ENCODE measurements at regions not wholly inside any gene's neighbourhood (a gene's known extent, or its start where the extent isn't known, plus 50 kb on each side); places are given as distances from the start of the nearest gene placed in this dataset.

DNA sequence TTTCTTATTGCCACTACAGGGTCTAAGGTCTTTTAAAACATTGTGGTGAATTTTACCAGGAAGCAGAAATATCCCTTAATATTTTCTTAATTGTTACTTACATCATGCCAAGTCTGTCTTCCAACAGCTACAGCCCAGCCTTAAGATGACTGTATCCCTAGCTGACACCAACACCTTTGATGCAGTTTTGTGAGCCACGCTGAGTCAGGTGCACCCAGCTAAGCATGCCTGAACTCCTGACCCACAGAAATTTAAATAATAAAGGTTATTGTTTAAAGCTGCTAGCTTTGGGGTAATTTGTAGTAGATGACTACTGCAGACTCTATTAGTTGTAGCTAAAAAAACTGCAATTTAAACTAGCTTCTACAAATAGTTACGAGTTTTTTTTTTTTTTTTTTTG is 1757.9 kb upstream of the LRRTM1 start:
- TF ChIP-seq, protein P1, sequence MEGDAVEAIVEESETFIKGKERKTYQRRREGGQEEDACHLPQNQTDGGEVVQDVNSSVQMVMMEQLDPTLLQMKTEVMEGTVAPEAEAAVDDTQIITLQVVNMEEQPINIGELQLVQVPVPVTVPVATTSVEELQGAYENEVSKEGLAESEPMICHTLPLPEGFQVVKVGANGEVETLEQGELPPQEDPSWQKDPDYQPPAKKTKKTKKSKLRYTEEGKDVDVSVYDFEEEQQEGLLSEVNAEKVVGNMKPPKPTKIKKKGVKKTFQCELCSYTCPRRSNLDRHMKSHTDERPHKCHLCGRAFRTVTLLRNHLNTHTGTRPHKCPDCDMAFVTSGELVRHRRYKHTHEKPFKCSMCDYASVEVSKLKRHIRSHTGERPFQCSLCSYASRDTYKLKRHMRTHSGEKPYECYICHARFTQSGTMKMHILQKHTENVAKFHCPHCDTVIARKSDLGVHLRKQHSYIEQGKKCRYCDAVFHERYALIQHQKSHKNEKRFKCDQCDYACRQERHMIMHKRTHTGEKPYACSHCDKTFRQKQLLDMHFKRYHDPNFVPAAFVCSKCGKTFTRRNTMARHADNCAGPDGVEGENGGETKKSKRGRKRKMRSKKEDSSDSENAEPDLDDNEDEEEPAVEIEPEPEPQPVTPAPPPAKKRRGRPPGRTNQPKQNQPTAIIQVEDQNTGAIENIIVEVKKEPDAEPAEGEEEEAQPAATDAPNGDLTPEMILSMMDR (IDR thresholded peaks at IDR 0.05; ENCODE audit: insufficient read depth, low read length, poor library complexity, severe bottlenecking), result no peak
- no peak for TF ChIP-seq EZH2phosphoT487 (conservative IDR thresholded peaks at IDR 0.05; ENCODE audit: low read length)

Data from SU-DHL-6 (cell line).